ENCODE measurements at regions not wholly inside any gene's neighbourhood (a gene's known extent, or its start where the extent isn't known, plus 50 kb on each side); places are given as distances from the start of the nearest gene placed in this dataset.

DNA sequence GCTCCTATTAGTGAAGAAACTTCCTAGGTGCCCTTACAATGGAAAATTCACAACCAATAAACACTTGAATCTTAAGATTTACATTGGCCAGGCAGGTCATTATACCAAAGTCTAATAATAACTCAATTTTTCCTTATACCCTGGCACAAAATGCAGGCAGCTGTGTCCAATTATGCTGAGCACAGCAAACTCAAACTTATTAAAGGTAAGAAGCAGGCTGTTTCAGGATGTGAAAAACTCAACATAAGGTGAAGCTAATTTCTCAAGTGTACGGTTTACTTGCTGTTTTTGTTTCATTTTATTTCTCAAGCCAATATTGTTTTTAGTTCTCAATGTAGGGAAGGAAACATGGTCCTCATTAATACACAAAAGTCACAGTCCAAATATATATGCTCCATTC lies 405.1 kb downstream of the KCTD16 start:
- Histone ChIP-seq H3K4me3 (no peak overlapping the region), H3K27ac (no peak overlapping the region), H3K4me1 (no peaks in the 10 kb centered on the region), H3K9me3 (no peaks in the 10 kb centered on the region), H3K36me3 (no peaks in the 10 kb centered on the region), H3K27me3 (no peaks in the 10 kb centered on the region)
- intact Hi-C loops (cut with DNase I), result no loop called here
- DNase-seq (ENCODE audit: low spot score in 2 of 2), result no peak
- TF ChIP-seq, protein P1, sequence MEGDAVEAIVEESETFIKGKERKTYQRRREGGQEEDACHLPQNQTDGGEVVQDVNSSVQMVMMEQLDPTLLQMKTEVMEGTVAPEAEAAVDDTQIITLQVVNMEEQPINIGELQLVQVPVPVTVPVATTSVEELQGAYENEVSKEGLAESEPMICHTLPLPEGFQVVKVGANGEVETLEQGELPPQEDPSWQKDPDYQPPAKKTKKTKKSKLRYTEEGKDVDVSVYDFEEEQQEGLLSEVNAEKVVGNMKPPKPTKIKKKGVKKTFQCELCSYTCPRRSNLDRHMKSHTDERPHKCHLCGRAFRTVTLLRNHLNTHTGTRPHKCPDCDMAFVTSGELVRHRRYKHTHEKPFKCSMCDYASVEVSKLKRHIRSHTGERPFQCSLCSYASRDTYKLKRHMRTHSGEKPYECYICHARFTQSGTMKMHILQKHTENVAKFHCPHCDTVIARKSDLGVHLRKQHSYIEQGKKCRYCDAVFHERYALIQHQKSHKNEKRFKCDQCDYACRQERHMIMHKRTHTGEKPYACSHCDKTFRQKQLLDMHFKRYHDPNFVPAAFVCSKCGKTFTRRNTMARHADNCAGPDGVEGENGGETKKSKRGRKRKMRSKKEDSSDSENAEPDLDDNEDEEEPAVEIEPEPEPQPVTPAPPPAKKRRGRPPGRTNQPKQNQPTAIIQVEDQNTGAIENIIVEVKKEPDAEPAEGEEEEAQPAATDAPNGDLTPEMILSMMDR (IDR thresholded peaks at IDR 0.05), result no peak

DNA sequence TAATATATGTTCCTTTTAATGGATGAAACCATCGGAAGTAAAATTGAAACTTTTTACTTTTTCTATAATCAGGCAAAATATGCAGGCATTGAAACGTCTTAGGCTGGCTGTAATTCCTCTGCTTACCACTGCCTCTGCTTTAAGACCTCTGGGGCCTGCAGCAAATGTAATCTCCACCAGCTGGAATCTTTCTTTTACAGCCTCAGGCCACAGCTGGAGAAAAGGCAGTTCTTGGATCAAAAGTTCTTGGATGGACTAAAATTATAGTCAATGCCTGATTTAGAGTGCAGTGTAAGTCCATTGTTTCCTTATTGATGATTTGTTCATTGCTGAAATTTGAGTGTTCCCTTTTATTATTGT lies 396.7 kb downstream of the KCTD16 start:
- Histone ChIP-seq H3K4me3 (no peak overlapping the region), H3K4me1 (no peaks in the 10 kb centered on the region), H3K9me3 (peaks cover 0 to 5% of the 10 kb centered on the region in 2 donors), H3K27ac (no peak overlapping the region), H3K27me3 (no peaks in the 10 kb centered on the region), H3K36me3 (no peaks in the 10 kb centered on the region)
- intact Hi-C loops (cut with DNase I), result no loop called here
- no peak for DNase-seq (ENCODE audit: low spot score in 2 of 2)
- TF ChIP-seq, protein P1 (IDR thresholded peaks at IDR 0.05), result no peak

DNA sequence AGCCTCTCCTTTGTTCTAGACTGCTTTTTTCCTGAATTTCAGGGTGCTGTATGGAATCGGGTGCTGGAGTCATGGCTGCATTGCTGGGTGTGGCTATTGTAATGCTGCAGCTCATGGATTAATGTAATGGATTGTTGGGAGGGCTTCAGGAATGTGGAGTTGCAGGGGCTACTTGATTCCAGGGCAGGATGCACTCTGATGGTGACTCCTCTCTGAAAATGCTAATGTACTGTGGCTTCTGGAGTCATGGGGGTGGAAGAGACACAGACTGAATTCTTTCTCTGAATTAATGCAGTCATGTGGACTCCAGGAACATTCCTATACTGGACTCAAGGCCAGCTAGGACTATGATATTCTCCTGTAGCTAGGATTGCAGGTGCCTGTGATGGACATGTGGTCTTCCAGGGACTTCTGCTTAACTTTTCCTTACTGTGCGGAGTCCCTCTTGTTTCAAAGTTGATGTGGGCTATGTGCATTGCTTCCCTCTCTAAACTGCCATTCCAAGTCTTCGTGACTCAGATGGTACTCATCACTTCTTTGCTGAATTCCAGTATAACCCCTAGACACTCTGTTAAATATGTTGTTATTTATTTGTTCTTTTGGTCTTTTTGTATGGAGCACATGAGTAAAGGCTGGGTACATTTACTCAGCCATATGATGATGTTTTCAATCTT lies 396.2 kb downstream of the KCTD16 start:
- H3K36me3 ChIP-seq, result no peaks in the 10 kb centered on the region
- H3K27ac ChIP-seq, result no peak overlapping the region
- H3K9me3 ChIP-seq, result peaks cover 0 to 5% of the 10 kb centered on the region in 2 donors
- TF ChIP-seq, protein P1 (IDR thresholded peaks at IDR 0.05), result no peak
- H3K4me3 ChIP-seq, result no peak overlapping the region
- no peak for DNase-seq (ENCODE audit: low spot score in 2 of 2)
- intact Hi-C loops (cut with DNase I), result no loop called here
- H3K4me1 ChIP-seq, result no peaks in the 10 kb centered on the region
- no peaks in the 10 kb centered on the region for H3K27me3 ChIP-seq

DNA sequence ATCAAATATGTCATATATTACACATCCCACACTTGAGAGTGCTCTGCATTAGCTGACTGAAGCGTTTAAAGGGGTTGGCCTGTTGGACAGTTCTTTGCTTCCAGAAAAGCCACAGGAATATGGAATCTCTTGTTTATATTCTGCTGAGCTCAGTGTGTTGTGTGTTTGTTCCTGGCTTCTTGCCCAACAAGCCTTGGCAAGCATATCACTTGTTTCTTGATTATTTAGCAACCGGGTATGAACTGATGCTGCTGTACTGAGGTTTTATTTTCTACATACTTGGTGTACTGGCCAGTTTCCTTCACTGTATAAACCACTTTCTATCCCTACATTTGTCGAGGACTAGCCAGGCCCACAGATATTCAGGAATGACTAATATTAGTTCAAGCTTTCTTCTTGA lies 378.9 kb downstream of the KCTD16 start:
- Histone ChIP-seq H3K4me3 (no peak overlapping the region), H3K27me3 (no peaks in the 10 kb centered on the region), H3K27ac (no peak overlapping the region), H3K9me3 (no peaks in the 10 kb centered on the region), H3K36me3 (no peaks in the 10 kb centered on the region), H3K4me1 (no peaks in the 10 kb centered on the region)
- intact Hi-C loops (cut with DNase I), result no loop called here
- DNase-seq (ENCODE audit: low spot score in 2 of 2), result no peak
- TF ChIP-seq, protein P1 (IDR thresholded peaks at IDR 0.05), result no peak

DNA sequence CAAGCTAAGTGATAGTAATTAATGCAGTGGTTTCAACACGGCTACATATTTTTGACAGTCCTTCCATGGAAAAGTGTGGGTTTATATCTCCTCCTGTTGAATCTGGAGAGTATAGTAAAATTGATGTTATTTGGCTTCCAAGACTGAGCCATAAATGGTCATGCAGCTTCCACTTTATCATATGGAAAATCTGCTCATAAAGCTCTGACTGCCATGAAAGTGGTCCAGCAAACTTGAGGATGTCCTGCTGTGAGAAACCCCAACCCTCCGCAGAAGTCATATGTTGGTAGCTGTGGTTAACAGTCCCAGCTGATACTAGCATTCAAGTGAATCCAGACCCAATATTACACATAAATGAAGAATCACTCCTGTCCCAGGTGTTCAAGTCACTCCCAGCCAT lies 378.3 kb downstream of the KCTD16 start:
- H3K27me3 ChIP-seq, result no peaks in the 10 kb centered on the region
- DNase-seq (ENCODE audit: low spot score in 2 of 2), result no peak
- TF ChIP-seq, protein P1 (IDR thresholded peaks at IDR 0.05), result no peak
- H3K4me1 ChIP-seq, result no peaks in the 10 kb centered on the region
- H3K9me3 ChIP-seq, result no peaks in the 10 kb centered on the region
- no peak overlapping the region for H3K4me3 ChIP-seq
- H3K36me3 ChIP-seq, result no peaks in the 10 kb centered on the region
- intact Hi-C loops (cut with DNase I), result no loop called here
- no peak overlapping the region for H3K27ac ChIP-seq

DNA sequence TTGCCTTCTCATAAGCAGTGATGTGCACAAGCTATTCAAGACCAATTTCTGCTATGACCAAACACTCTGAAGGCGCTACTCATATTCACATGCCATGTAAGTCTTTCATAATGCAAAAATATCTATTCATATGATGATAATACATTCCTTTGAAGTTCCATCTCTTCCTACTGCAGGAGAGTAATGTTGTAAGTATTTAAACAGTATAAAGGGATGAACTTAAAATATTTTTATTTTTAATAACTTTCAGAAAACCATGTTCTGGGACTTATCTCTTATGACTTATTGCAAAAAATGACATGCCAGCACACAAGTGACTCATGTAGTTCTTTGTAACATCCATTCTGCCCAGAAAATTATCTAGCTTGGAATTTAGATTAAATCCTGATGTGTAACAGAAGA lies 376.4 kb downstream of the KCTD16 start:
- DNase-seq (ENCODE audit: low spot score in 2 of 2), result no peak
- H3K27me3 ChIP-seq, result no peaks in the 10 kb centered on the region
- no peaks in the 10 kb centered on the region for H3K9me3 ChIP-seq
- TF ChIP-seq, protein P1 (IDR thresholded peaks at IDR 0.05), result no peak
- no peaks in the 10 kb centered on the region for H3K4me1 ChIP-seq
- intact Hi-C loops (cut with DNase I), result no loop called here
- H3K27ac ChIP-seq, result no peak overlapping the region
- H3K4me3 ChIP-seq, result no peak overlapping the region
- no peaks in the 10 kb centered on the region for H3K36me3 ChIP-seq

Data from ascending aorta (tissue), 2 donors.